ENCODE measurements at regions not wholly inside any gene's neighbourhood (a gene's known extent, or its start where the extent isn't known, plus 50 kb on each side); places are given as distances from the start of the nearest gene placed in this dataset.

DNA sequence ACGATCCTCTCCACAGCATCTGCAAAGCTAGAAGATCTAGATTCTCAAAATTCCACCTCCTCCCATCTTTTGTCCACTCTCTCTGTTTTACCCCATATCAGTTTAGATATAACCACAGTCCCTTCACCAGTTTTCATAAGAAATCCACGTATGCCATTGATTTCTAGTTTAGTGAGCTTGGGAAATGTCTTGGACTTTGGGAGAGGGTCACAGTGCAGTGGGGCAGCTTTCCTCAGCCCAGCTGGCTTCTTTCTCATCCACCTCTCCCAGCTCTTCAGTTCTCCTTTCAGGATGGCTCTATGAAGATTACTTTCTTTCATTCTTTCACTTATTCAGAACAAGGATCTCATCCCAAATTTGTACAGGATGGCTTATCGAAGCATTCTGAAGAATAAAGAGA lies 203.9 kb upstream of the ADCY2 start:
- H3K9ac ChIP-seq (ENCODE audit: low read length): no peak overlapping the region
- no peaks in the 10 kb centered on the region for H3K4me1 ChIP-seq (ENCODE audit: control insufficient read depth, insufficient read depth, low read length)
- no peaks in the 10 kb centered on the region for H3K36me3 ChIP-seq (ENCODE audit: control insufficient read depth, insufficient read depth, low read length)
- H3K4me3 ChIP-seq (ENCODE audit: low read length): no peak overlapping the region
- no peaks in the 10 kb centered on the region for H3K27me3 ChIP-seq (ENCODE audit: control insufficient read depth, insufficient read depth, low read length)
- H3K27ac ChIP-seq (ENCODE audit: low read depth, low read length): no peak overlapping the region

DNA sequence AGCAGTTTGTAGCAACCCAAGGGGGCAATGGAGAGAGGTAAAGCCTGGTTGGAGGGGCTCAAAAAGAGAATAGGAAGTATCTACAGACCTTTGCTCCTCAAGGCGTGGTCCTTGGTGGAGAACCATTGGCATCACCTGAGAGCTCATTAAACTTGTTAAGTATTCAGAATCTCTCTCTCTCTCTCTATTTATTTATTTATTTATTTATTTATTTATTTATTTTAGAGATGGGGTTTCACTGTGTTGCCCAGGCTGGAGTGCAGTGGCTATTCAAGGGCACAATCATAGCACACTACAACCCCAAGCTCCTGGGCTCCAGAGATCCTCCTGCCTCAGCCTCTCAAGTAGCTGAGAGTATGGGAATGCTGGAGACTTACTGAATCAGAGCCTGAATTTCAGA lies 193.1 kb upstream of the ADCY2 start:
- Histone ChIP-seq H3K4me1 (ENCODE audit: control insufficient read depth, insufficient read depth, low read length) (no peaks in the 10 kb centered on the region), H3K9ac (ENCODE audit: low read length) (no peak overlapping the region), H3K4me3 (ENCODE audit: low read length) (no peak overlapping the region), H3K27ac (ENCODE audit: low read depth, low read length) (no peak overlapping the region), H3K36me3 (ENCODE audit: control insufficient read depth, insufficient read depth, low read length) (no peaks in the 10 kb centered on the region), H3K27me3 (ENCODE audit: control insufficient read depth, insufficient read depth, low read length) (no peaks in the 10 kb centered on the region)

DNA sequence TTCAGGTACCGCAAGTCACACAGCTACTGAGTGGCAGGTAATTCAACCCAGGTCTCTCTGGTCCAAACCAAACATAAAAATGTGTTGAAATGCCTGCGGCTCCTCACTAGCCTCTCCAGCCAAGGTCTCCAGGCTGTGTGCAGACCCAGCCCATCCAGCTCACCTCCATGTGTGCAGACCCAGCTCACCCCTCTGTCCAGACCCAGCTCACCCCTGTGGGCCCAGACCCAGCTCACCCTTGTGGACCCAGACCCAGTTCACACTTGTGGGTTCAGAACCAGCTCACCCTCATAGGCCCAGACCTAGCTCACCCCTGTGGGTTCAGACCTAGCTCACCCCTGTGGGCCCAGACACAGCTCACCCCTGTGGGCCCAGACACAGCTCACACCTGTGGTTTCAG lies 188.0 kb upstream of the ADCY2 start:
- Histone ChIP-seq H3K27ac (ENCODE audit: low read depth, low read length) (no peak overlapping the region), H3K4me1 (ENCODE audit: control insufficient read depth, insufficient read depth, low read length) (no peaks in the 10 kb centered on the region), H3K9ac (ENCODE audit: low read length) (no peak overlapping the region), H3K36me3 (ENCODE audit: control insufficient read depth, insufficient read depth, low read length) (no peaks in the 10 kb centered on the region), H3K27me3 (ENCODE audit: control insufficient read depth, insufficient read depth, low read length) (no peaks in the 10 kb centered on the region), H3K4me3 (ENCODE audit: low read length) (no peak overlapping the region)

DNA sequence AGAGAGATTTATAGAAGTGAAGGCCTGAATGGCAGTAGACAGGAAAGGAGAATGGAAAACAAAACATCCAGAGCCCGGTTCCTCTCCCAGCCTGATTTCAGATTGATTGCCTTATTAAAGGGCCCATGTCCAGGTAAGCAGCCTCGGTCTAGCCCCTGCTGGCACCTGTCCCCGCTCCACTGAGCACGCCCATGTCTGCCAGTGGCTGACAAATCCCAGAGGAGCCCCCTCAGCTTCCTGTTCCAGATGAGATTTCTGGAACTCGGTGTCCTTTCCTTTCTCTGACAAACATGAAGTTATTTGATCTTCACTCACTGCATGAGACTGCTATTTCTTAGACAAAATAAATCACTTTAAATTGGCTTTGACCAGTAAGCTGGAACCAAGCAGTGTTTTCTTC lies 187.0 kb upstream of the ADCY2 start:
- Histone ChIP-seq H3K4me1 (ENCODE audit: control insufficient read depth, insufficient read depth, low read length) (no peaks in the 10 kb centered on the region), H3K4me3 (ENCODE audit: low read length) (no peak overlapping the region), H3K36me3 (ENCODE audit: control insufficient read depth, insufficient read depth, low read length) (no peaks in the 10 kb centered on the region), H3K9ac (ENCODE audit: low read length) (no peak overlapping the region), H3K27me3 (ENCODE audit: control insufficient read depth, insufficient read depth, low read length) (no peaks in the 10 kb centered on the region), H3K27ac (ENCODE audit: low read depth, low read length) (no peak overlapping the region)

DNA sequence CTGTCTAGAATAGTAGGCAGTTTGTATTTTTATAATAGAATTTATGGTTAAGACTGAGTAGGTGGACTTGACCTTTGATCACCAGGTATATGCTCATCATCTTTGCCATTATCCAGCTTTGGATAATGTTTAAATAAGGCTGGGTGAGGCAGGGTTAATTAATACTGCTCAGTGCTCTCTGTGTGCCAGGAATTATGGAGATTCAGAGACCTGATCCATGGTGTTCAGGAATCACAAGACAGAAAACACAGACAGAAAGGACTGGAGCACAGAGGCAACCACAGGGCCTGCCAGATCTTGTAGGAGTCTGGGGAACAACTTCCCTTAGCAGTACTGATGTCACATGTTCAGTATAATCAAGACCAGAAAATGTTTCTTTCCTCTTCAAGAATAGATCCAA lies 186.3 kb upstream of the ADCY2 start:
- Histone ChIP-seq H3K4me3 (ENCODE audit: low read length) (no peak overlapping the region), H3K27ac (ENCODE audit: low read depth, low read length) (no peak overlapping the region), H3K4me1 (ENCODE audit: control insufficient read depth, insufficient read depth, low read length) (no peaks in the 10 kb centered on the region), H3K36me3 (ENCODE audit: control insufficient read depth, insufficient read depth, low read length) (no peaks in the 10 kb centered on the region), H3K9ac (ENCODE audit: low read length) (no peak overlapping the region), H3K27me3 (ENCODE audit: control insufficient read depth, insufficient read depth, low read length) (no peaks in the 10 kb centered on the region)

DNA sequence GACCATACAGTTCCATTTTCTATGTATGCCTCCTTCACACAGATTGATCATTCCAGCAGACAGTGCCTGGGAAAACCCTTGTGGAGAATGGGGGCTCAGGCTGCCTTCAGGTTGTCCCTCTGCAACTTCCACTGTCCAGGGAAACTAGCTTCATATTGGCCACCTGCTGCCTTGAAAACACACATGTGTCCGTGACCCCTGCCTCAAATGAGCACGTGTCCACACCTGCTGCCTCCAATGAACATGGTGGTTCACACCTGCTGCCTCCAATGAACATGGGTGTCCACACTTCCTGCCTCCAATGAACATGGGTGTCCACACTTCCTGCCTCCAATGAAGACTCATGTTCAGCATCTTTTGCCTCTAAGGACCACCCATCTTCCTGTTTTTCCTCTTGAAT lies 185.4 kb upstream of the ADCY2 start:
- no peak overlapping the region for H3K4me3 ChIP-seq (ENCODE audit: low read length)
- no peak overlapping the region for H3K27ac ChIP-seq (ENCODE audit: low read depth, low read length)
- no peak overlapping the region for H3K9ac ChIP-seq (ENCODE audit: low read length)
- H3K4me1 ChIP-seq (ENCODE audit: control insufficient read depth, insufficient read depth, low read length): no peaks in the 10 kb centered on the region
- no peaks in the 10 kb centered on the region for H3K36me3 ChIP-seq (ENCODE audit: control insufficient read depth, insufficient read depth, low read length)
- no peaks in the 10 kb centered on the region for H3K27me3 ChIP-seq (ENCODE audit: control insufficient read depth, insufficient read depth, low read length)

DNA sequence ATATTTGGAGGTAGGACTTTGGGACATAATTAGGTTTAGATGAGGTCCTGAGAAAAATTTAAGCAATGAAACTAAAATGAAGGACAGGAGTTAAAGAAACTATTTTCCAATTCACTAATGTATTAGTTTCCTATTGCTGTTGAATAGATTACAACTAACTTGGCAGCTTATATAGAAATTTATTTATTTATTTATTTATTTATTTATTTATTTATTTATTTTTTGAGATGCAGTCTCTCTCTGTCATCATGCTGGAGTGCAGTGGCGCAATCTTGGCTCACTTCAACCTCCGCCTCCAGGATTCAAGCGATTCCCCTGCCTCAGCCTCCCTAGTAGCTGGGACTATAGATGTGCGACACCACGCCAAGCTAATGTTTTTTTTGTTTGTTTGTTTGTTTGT lies 182.4 kb upstream of the ADCY2 start:
- no peak overlapping the region for H3K27ac ChIP-seq (ENCODE audit: low read depth, low read length)
- H3K4me3 ChIP-seq (ENCODE audit: low read length): no peak overlapping the region
- no peaks in the 10 kb centered on the region for H3K4me1 ChIP-seq (ENCODE audit: control insufficient read depth, insufficient read depth, low read length)
- H3K36me3 ChIP-seq (ENCODE audit: control insufficient read depth, insufficient read depth, low read length): no peaks in the 10 kb centered on the region
- no peak overlapping the region for H3K9ac ChIP-seq (ENCODE audit: low read length)
- no peaks in the 10 kb centered on the region for H3K27me3 ChIP-seq (ENCODE audit: control insufficient read depth, insufficient read depth, low read length)

DNA sequence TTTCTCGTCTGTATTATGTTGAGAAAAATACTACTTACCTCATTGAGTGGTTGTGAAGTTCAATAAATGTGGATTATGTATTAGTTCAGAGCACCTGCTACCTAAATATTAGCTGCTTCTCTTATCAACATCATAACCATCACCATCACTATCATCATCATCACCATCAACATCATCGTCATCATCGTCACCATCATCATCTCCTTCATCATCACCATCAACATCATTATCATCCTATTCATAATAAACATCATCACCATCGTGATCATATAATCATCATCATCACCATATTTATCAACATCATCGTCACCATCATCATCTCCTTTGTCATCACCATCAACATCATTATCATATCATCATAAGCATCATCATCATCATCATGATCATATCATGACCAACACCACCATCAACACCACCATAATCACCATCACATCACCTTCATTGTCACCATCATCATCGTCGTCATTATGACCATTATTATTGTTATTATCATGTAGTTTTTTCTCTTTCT lies 181.0 kb upstream of the ADCY2 start:
- Histone ChIP-seq H3K4me3 (ENCODE audit: low read length) (no peak overlapping the region), H3K36me3 (ENCODE audit: control insufficient read depth, insufficient read depth, low read length) (no peaks in the 10 kb centered on the region), H3K4me1 (ENCODE audit: control insufficient read depth, insufficient read depth, low read length) (no peaks in the 10 kb centered on the region), H3K27ac (ENCODE audit: low read depth, low read length) (no peak overlapping the region), H3K9ac (ENCODE audit: low read length) (no peak overlapping the region), H3K27me3 (ENCODE audit: control insufficient read depth, insufficient read depth, low read length) (no peaks in the 10 kb centered on the region)

DNA sequence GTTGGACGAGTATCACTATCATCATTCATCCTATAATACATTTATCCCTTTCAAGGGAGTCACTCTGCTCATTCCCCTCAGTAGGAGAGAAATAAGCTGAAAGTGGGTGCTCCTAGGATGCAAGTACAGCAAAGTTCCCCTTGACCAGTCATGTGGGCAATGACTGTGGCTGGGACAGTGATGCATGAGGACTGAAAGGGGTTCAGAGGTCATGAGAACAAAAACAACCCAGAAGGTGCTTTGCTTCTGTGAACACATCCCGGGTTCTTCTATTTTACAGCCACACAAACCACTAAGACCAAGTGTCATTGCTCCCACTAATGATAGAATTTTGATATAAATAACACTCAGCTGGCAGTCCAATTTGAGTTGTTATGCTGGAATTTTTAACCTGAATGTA lies 177.8 kb upstream of the ADCY2 start:
- no peaks in the 10 kb centered on the region for H3K36me3 ChIP-seq (ENCODE audit: control insufficient read depth, insufficient read depth, low read length)
- no peaks in the 10 kb centered on the region for H3K4me1 ChIP-seq (ENCODE audit: control insufficient read depth, insufficient read depth, low read length)
- H3K4me3 ChIP-seq (ENCODE audit: low read length): no peak overlapping the region
- H3K27ac ChIP-seq (ENCODE audit: low read depth, low read length): no peak overlapping the region
- H3K27me3 ChIP-seq (ENCODE audit: control insufficient read depth, insufficient read depth, low read length): no peaks in the 10 kb centered on the region
- no peak overlapping the region for H3K9ac ChIP-seq (ENCODE audit: low read length)

DNA sequence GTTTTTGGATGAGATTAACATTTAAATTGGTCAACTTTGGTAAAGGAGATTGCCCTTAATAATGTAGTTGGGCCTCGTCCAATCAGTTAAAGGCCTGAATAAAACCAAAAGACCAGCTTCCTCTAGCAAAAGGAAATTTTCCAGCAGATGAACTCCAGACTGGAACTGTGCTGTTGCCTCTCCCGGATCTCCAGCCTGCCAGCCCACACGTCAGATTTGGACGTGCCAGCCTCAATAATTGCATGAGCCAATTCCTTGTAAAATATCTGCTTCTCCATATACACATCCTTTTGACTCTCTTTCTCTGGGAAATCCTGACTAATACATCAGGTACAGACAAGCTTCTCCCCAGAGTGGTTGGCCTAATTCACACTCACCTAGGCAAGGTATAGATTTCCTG lies 175.8 kb upstream of the ADCY2 start:
- H3K27ac ChIP-seq (ENCODE audit: low read depth, low read length): no peak overlapping the region
- no peaks in the 10 kb centered on the region for H3K27me3 ChIP-seq (ENCODE audit: control insufficient read depth, insufficient read depth, low read length)
- no peak overlapping the region for H3K4me3 ChIP-seq (ENCODE audit: low read length)
- no peaks in the 10 kb centered on the region for H3K36me3 ChIP-seq (ENCODE audit: control insufficient read depth, insufficient read depth, low read length)
- no peaks in the 10 kb centered on the region for H3K4me1 ChIP-seq (ENCODE audit: control insufficient read depth, insufficient read depth, low read length)
- no peak overlapping the region for H3K9ac ChIP-seq (ENCODE audit: low read length)

DNA sequence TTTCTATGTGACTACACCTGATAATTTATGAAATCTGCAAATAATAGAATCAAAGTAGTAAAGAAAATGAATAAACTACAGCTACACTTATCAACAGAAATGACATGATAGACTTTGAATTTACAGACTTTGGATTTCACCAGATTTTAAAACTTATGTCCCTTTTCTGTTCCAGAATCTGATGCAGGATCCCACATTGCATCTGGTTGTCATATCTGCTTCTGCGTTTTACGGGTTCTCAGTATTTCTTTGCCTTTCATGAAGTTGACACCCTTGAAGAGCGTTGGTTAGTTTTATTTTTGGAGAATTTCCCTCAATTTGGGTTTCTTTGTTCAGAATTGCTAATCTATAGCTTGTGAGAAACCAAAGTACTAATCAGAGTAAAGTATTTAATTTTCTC lies 174.9 kb upstream of the ADCY2 start:
- no peaks in the 10 kb centered on the region for H3K27me3 ChIP-seq (ENCODE audit: control insufficient read depth, insufficient read depth, low read length)
- no peak overlapping the region for H3K27ac ChIP-seq (ENCODE audit: low read depth, low read length)
- H3K36me3 ChIP-seq (ENCODE audit: control insufficient read depth, insufficient read depth, low read length): no peaks in the 10 kb centered on the region
- H3K4me1 ChIP-seq (ENCODE audit: control insufficient read depth, insufficient read depth, low read length): no peaks in the 10 kb centered on the region
- H3K9ac ChIP-seq (ENCODE audit: low read length): no peak overlapping the region
- H3K4me3 ChIP-seq (ENCODE audit: low read length): no peak overlapping the region

DNA sequence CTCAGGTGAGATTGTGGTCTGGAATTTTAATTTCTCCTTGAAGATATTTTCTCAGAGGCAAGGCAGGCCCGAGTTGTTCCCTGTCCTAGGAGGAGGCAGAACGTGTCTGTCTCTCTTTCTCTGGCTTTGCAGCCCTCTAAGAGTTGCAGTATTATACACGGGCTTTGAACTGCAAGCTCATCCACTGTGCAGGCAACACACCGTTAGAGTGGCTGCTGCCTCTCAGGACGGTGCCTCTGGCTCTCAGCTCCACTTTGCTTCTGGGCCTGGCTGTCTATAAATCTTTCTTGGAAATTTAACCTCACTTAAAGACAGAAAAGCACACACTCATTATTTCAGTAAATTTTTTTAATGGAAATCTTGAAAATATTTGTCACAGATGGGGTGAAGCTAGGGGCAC lies 170.1 kb upstream of the ADCY2 start:
- H3K27me3 ChIP-seq (ENCODE audit: control insufficient read depth, insufficient read depth, low read length): no peaks in the 10 kb centered on the region
- no peak overlapping the region for H3K27ac ChIP-seq (ENCODE audit: low read depth, low read length)
- H3K4me3 ChIP-seq (ENCODE audit: low read length): no peak overlapping the region

DNA sequence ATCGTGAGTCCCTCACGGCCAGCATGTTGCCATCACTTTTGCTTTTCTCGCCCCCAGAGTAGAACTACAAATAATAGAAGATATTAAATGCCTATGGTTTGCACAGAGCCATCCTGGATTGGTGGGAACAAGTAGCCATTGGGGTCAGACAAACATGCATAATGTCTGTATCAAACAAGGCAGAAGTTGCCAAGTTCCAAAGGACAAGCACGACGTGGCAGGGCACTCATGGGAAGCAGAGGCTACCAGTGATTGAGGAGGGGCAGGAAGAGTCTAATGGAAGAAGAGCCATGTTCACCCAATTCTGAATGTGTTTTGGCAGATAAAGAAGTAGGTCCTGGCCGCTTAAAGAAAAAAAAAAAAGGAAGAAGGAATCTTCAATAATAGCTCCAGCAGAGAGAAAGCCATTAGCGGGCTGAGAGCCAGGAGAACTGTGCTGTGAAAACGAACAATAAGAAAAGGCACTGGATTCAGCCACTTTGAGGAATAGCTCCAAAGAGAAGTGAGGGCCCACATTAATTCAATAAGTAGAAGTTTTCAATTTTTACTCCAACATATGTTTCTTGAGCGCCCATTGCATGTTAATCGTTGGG lies 153.7 kb upstream of the ADCY2 start:
- no peaks in the 10 kb centered on the region for H3K36me3 ChIP-seq (ENCODE audit: control insufficient read depth, insufficient read depth, low read length)
- no peak overlapping the region for H3K9ac ChIP-seq (ENCODE audit: low read length)
- no peaks in the 10 kb centered on the region for H3K27me3 ChIP-seq (ENCODE audit: control insufficient read depth, insufficient read depth, low read length)
- no peaks in the 10 kb centered on the region for H3K4me1 ChIP-seq (ENCODE audit: control insufficient read depth, insufficient read depth, low read length)
- no peak overlapping the region for H3K4me3 ChIP-seq (ENCODE audit: low read length)
- H3K27ac ChIP-seq (ENCODE audit: low read depth, low read length): no peak overlapping the region

More for the DNA sequence above, 170.1 kb upstream of the ADCY2 start:
- no peaks in the 10 kb centered on the region for H3K36me3 ChIP-seq (ENCODE audit: control insufficient read depth, insufficient read depth, low read length)
- H3K9ac ChIP-seq (ENCODE audit: low read length): no peak overlapping the region
- no peaks in the 10 kb centered on the region for H3K4me1 ChIP-seq (ENCODE audit: control insufficient read depth, insufficient read depth, low read length)

Measured in rectal smooth muscle tissue (tissue), 1 donor.